GM21717 (cell line): ENCODE measurements at regions not wholly inside any gene's neighbourhood (a gene's known extent, or its start where the extent isn't known, plus 50 kb on each side); places are given as distances from the start of the nearest gene placed in this dataset.

Experiments used
- ATAC-seq: cut with Tn5 transposase; IDR thresholded peaks from one replicate; pipeline ENCODE4 v1.9.1; 2021; ENCODE audit warnings: mild to moderate bottlenecking, moderate library complexity; ENCODE audit not compliant: unreplicated experiment

DNA sequence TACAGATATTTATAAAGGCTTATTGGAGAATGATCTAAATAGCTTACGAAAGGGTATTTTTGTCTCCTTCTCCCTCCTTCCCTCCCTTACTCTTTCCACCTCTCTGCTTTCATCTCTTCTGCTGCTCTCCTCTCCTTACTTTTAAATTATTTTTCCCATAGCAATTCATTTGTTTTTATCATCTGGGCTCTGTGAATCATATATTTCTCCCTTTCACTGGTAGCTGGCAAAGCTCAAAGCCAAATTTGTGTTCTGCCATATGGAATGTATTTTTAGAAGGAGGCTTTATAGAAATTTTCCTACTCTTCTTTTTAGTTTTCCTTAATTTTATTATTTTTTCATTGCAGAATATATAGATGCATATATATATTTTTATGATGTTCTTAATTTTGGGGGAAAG lies 385.8 kb downstream of the C3orf38 start:
- no peak for ATAC-seq

DNA sequence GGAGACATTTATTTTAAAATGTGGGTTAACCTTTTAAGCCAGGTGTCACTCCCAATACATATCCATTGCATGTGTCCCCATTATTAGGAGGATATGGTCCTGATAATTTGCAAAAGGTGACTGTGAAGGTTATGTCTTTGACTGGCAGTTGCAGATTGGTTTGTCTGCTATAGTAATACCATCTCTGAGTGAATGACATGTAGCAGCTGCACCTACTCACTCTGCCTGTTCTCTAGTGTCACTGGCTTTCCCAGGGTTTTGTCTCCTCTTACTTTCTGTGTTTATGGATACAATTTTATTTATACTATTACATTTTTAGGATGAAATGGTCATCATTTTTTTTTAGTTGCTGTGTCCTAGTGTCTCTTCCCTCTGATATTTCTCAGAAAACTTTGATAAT lies 393.2 kb downstream of the C3orf38 start:
- no peak for ATAC-seq

DNA sequence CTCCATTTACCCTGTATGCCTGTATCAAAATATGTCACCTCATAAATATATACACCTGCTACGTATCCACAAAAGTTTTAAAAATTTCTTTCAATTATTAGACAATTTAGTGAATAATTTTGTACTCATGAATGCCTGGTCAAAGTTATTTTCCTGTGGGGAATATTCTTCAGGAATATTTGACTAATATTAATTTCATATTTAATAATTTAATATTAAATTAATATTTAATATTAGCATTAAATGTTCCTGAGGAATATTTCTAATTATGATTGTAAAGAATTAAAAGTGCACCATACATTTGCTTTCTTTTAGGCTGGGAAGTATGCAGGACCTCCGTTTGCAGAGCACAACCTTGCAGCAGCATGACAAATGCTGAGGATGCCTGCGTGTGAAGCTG lies 422.7 kb downstream of the C3orf38 start:
- ATAC-seq: no peak

DNA sequence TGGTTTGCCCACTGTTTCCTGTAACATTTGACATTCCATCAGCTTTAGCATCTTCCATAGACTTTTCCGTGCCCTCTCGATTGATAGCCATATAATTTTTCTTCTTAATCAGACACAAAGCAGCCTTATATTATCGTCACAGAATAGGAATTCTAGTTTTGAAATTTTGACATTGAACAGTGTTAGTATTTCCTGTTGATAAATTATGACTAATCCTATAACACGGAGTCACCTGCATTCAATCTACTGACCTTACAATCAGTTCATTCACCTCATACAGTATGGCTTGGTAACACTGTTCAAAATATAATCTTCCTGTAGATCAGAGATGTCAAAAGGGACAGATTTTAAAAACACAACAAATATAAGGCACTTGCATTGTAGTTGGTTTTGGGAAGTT lies 423.7 kb downstream of the C3orf38 start:
- ATAC-seq: no peak

DNA sequence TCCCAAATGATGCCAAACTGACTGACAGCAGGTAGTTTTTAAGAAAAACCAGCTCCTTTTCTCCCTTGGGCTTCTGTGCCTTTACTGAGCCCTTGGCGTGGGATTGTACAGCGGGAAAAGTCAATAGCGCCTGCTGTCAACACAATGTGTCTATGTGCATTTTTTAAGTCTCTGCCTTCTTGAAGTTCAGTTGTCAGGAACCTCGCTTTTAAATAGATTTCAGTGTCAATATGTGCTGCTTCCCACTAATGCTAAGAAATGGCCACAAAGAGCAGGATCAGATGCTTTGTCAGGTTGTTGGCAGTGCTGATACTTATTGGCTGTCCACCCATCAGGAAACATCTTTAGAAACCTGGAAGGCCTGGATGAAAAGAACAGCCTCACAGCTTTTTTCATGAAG lies 424.4 kb downstream of the C3orf38 start:
- ATAC-seq: no peak

DNA sequence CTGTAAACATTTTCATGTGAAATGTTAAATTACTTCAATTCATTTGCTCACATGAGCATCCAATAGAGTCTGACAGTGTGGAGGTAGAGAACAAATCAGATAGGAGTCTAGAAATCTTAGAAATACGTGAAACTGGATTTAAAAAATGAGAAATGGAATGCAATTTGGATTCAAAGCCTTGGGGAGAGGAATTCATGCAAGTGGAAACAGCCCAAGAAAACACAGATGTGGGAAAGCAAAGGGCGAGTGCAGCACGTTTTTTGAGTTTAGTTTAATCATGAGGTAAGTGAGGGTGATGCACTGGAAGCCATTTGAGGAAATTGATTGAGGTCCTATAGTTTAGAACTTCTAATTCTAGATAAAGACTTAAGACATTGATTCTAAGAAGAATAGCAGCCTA lies 434.7 kb downstream of the C3orf38 start:
- ATAC-seq: no peak

DNA sequence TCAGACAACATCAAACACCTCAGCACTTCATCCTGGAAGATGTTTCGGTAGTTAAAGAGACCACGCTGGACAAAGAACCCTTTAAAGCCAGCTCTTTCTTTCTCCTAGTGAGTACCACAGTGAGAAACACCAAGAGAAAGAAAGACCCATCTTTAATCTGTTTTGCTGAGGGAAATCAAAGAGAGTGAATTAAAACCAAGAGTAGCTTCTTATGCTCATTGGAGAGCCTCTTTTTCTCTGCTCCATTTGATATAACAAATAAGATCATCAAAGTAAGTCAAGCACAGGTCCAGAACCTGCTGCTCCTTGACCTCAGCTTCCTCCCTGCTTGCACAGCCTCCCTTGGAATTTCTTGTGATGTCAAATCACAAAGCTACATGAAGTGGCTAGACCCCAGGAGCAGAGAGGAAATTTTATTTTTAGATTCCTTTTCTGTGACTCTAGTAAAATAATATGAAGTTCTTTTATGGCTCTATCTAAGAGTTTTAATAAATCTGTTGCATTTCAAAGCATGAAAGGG lies 436.4 kb downstream of the C3orf38 start:
- no peak for ATAC-seq

DNA sequence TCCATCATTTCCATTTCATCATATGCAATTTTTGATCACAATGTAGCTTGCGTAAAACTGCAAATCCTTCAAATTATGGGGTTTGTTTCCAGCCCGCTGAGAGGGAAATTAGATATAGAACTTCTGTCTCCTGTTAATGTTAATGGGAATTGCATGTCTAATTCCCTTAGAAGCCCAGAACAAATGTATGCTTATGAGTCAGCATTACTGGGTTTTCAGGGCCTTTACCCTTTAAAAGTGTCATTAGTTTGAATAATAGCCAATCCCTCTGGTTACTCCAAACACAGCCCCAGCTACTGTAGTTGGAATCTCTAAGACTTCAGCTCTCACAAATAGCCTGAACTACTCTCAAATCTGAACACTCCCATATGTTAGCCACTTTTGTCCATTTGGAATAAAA lies 439.4 kb downstream of the C3orf38 start:
- no peak for ATAC-seq

DNA sequence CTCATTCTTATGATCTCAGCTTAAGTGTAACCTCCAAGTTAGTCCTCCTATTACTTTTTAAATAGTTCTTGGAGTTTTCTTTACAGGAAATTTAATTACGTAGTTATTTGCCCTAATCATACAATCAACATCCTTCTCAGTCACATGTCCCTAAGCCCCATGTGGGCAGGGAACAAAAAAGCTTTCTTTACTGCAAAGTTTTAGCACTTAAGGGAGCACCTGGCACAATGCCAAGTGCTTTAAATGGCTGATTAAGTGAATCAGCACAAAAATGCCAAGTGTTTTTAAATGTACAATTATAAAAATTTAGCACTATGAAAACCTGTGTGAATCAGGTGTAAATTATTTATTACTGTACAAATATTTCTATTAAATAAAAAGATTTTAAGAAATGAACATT lies 445.3 kb downstream of the C3orf38 start:
- ATAC-seq: no peak

DNA sequence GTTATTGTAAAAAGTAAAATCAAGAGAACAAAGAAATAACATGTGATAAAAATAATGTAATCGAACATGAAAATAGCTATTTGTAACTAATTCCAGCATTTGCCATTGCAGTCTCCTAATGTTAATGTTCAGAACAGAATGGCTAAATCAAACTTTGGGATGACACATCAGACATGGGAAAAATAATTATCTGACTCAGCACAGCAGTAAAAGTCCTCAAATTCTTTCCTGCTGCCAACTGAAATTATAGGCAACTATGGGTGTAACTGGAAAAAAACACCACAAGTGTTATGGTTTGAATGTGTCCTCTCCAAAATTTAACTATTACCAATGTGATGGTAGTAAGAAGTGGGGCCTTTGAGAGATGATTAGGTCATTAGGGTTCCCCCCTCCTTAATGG lies 446.7 kb downstream of the C3orf38 start:
- ATAC-seq: no peak

DNA sequence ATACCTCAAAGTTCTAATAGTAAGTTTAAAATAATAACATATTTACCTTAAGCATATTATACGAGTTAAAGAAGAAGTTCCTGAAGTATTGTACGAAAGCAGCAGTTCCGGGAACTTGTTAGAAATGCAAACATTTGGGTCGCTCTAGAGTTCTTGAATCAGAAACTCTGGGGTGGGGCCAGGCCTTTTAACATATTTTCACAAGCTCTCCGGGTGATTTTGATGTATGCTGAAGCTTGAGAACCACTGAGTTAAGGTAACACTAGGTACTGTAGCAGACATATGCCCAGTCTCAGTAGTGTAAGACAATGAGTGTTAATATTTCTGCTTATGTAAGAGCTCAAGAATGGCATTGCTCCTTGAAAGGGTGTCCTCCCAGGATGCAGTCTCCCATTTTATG lies 461.1 kb downstream of the C3orf38 start:
- no peak for ATAC-seq

DNA sequence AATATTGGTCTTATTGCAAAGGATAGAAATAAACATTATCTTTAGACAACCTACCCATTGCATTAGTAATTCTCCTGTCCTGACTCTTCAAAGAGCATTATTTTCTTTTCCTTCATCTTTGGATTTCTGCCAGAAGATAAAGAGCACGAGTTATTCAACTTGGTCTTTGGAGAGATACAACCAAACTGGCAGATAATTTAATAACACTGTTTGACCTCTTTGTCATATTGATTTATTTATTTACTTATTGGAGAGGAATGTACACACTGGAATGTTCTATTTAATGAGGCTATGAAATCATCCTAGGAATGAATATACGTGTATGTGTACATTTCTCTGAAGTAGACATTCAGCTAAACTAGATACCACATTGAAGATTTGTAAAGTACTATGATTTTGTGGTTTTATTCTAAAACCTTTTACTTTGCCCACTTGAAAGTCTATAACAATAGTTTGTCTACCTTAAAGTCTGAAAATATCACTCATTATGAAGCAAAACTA lies 462.1 kb downstream of the C3orf38 start:
- ATAC-seq: no peak

DNA sequence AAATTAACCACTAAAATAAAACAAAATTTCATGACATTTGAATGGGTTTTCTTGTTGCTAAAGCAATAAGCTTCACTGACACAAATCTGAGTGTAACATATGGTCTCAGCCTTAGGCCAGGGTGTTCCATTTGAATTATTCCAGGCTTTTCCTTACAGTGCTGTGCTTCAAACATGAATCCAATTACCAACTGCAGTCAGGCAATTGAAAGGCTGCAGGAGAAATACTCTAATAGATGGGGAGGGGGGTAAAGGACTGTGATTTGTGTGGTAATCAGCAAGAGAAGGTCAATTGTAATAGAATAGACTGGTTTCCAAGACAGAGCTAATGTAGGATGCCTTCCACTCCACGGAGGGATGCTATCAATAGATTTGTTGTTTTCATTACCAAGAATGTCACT lies 466.7 kb downstream of the C3orf38 start:
- no peak for ATAC-seq

DNA sequence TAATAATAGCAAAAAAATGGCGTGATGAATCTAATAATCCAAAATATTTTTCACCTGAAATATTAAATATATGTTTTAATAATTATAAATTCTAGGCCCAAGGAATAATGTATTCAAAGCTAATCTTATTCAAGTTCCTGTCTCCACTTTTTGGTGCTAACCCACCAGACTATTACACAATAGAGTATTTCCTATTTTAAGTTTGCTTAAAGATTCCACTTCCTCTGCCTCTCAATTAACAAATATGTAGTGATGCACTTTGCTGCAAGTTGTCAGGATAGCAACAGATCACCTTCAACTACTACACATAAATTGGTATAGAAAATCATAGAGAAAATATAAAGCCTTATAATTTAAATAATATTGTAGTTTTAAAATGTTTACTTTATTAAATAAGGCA lies 467.5 kb downstream of the C3orf38 start:
- ATAC-seq: no peak

DNA sequence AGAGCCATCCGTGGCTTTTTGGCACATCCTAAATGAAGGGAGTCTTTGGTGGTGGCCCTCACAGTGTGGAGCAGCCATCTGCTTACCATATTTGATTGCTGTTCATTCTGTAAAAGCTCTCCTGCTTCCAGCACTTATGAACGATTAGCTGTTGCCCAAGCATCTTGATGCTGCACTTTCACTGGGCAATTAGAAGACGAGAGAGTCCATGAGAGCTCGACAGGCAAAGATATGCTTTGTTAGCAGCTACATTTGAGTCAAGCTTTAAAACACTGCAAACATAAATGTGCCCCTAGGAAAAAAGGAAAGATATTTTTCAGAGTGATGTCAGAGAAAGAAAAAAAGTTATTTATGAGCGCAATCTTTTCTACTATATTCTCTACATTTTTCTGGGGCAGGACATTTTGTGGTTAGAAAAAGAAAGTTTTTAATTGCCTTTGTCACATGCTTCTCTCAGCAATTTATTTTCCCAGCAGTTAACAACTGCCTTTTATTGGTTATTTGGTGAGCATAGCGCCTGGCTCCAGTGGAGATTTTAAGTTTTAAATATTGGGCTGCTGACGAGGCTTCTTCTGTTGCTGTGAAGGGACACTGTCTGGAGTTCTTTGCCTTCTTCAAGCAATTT lies 468.4 kb downstream of the C3orf38 start:
- ATAC-seq: no peak

DNA sequence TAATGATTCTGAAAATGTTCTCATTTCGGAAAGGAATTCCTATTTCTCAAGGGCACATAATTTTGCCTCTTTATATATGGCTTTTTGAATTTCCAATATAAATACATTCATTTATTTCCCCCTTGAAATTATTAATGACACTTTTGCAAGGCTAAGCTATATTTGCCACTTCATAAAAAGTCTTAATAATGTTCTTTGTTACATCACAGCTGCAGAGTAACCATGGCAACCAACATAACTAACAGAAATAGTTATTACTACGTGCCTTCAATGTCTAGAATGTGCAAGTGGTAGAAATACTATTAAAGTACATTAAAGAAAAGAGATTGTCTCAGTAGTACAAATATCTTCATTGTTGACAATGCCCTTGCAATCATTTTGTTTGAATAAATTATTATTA lies 471.8 kb downstream of the C3orf38 start:
- ATAC-seq: no peak

DNA sequence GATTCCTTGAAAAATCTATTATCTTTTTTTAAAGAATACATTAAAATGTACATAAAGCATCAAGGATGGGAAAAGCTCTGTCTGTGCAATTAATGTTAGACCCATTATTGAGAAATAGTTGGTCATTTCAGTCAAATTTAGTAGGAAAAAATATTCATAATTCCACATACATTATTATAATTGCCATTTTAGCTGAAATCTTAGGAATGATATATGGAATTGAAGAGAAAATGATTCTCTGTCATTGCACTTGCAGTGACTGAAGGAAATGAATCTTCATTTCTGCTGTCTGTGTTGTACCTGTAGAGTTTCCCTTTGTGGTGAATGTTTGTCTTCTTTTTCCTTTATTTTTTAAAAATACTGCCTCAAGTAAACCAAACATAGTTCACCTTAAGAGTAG lies 473.9 kb downstream of the C3orf38 start:
- no peak for ATAC-seq

DNA sequence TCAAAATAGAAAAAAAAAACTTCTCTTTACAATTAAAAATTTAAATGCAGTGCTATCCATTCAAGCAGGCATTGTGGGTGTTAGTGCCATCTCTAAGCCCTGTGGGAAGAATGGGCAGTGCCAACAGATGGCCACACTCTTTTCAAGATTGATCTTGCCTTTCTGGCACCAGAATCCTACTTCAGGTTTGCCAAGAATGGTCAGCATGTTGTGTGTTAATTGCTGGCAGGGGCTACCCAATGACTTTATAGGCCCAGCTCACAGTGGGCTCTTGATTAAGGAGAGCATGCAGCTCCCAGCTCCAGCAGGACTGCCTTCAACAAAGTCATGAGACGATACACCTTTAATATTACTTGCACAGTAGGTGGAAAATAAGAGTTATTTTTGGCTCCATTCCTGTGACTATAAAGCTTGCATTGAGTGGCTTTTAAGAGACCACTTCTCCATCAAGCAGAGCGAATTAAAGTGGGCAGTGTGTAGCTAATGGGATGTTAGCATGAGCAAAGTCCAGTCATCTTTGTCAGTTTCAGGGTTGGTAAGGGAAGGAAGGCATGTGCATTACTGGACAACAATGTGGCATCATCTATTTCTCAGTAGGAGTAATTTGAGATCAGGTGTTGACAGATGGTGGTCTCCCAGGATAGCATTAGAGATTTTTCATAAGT lies 476.8 kb downstream of the C3orf38 start:
- no peak for ATAC-seq

DNA sequence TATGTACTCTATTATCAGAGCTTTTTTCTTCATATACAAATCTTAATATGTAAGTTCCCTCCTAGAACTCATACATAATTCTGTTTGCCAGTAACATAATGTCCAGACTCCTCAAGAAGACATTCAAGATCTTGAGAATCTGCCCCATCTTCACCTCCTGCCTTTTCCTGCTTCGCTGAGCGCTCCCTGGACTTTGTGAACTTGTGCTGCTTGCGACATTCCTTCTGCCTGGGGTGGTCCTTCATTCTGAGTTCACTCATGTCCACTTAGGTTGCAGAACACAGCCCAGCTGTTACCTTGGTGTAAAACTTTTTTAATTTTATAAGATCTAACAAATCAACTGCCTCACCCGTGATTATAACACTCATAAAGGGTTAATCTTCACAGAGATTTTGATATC lies 478.5 kb upstream of the EPHA3 start:
- no peak for ATAC-seq

DNA sequence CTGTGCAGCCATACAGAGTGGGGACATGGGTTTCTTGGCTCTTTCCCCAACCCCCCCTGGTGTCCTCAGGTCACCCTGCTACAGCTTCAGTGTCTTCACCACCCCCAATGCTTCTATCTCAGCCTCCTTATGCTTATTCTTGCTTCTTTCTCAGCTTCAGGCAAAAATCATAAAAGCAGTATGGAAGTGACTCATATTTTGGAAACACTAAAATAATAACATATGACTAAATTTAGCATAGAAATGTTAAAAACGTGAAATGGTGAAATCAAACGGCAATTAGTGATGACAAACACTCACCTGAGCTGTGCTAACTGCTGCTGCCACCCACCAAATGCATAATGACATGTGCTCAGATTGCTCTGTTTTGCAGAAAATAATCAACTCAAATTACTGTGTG lies 475.2 kb upstream of the EPHA3 start:
- ATAC-seq: no peak

DNA sequence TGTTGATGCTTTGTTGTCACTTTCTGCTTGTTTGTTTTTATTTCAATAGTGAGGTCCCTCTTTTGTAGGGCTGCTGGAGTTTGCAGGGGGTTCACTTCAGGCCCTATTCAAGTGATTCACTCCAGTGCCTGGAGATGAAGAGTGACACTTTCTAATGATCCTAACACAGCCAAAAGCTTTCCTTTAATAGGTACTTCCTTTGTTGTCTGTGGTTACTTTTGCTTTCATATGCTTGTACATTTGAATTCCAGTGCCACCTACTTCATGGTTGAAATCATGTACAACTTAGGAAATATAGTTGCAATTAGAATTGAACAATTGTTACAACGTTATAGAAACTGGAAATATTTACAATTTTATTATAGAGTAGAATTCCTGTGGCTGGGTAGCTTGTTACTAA lies 466.8 kb upstream of the EPHA3 start:
- ATAC-seq: no peak

DNA sequence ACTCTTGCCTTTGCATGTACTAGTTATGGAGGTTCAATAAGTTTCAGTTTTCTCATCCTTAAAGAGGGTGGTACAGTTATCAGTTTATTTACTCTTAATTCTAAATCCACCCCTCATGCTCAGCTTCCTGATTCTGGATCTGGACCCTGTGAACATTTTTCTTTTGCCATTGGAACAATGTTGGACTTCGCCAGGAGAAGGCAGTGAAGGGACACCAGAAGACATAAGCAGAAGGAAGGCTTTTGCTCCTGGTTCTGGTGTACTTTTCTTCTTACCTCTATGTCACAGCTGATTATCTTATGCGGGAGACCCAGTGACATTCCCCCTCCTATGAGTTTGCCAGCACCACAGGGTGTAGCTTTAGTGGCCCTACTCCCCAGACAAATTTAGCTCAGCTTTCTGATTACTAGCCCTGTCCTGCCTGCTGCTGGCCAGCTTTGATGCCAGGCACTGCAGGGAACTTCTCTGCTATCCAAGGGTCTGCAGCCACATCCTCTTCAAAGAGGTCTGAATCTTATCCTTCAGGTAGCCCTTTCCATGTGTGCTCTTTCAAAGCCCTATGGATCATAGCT lies 466.3 kb upstream of the EPHA3 start:
- no peak for ATAC-seq
